Prostate gland (tissue), 2 donors: ENCODE measurements at regions not wholly inside any gene's neighbourhood (a gene's known extent, or its start where the extent isn't known, plus 50 kb on each side); places are given as distances from the start of the nearest gene placed in this dataset.

Experiments
- POLR2AphosphoS5 ChIP-seq: sonication (generic); formaldehyde crosslinking; IDR thresholded peaks from one replicate; pipeline ENCODE4 v1.6.1; 2017; ENCODE audit warnings: antibody characterized with exemption
- TF ChIP-seq, protein P1 (sequence below), 4 experiments: fragments of 200-600 bp in 2 of 4; fragments of 450-650 bp in 2 of 4; sonication (generic) in 2 of 4; IDR thresholded peaks; 1 replicate in 3 of 4; 2 replicates in 1 of 4; pipeline ENCODE4 v1.5.1; 2016 to 2019; ENCODE audit warnings: antibody characterized with exemption in 4 of 4, mild to moderate bottlenecking in 2 of 4, moderate library complexity in 2 of 4

DNA sequence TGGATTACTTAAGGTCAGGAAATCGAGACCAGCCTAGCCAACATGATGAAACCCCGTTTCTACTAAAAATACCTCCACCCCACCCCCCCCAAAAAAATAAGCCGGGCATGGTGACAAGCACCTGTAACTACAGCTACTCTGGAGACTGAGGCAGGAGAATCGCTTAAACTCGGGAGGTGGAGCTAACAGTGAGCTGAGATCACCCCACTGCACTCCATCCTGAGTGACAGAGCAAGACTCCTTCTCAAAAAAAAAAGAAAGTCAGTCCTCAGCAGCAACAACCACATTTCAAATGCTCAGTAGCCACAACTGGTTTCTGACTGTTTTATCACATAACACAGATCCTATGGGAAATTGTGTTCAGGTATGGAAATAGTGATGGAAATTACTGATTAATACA is 135.3 kb downstream of the HFE start:
- TF ChIP-seq, protein P1, sequence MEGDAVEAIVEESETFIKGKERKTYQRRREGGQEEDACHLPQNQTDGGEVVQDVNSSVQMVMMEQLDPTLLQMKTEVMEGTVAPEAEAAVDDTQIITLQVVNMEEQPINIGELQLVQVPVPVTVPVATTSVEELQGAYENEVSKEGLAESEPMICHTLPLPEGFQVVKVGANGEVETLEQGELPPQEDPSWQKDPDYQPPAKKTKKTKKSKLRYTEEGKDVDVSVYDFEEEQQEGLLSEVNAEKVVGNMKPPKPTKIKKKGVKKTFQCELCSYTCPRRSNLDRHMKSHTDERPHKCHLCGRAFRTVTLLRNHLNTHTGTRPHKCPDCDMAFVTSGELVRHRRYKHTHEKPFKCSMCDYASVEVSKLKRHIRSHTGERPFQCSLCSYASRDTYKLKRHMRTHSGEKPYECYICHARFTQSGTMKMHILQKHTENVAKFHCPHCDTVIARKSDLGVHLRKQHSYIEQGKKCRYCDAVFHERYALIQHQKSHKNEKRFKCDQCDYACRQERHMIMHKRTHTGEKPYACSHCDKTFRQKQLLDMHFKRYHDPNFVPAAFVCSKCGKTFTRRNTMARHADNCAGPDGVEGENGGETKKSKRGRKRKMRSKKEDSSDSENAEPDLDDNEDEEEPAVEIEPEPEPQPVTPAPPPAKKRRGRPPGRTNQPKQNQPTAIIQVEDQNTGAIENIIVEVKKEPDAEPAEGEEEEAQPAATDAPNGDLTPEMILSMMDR (IDR thresholded peaks at IDR 0.05): no peak
- TF ChIP-seq POLR2AphosphoS5: no peak
